ENCODE measurements at regions not wholly inside any gene's neighbourhood (a gene's known extent, or its start where the extent isn't known, plus 50 kb on each side); places are given as distances from the start of the nearest gene placed in this dataset.

DNA sequence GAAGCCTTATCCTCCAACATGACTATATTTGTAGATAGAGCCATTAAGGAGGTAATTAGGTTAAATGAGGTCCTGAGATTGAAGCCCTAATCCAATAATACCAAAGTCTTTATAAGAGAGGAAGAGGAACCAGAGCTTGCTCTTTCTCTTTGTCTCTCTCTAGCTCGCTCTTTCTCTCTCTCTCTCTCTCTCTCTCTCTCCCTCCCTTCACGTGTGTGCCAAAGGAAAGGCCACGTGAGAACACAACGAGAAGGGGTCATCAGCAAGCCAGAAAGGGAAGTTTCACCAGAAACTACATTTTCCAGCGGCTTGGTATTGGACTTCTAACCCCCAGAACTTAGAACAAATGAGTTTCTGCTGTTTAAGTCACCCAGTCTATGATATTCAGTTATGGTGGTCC, 1540.5 kb downstream of the C4orf33 start:
- ChIA-PET CTCF (no interaction called here), POLR2A (ENCODE audit: low non-redundant PET) (interaction anchor here (0.6 kb wide), 1 partner anchor 641 kb away, joined by 10 read pairs; no protein-coding TSS in a partner anchor)
- H3K27me3 ChIP-seq (replicated peaks; ENCODE audit: insufficient read depth, low read depth, low read length, poor library complexity), result no peaks in the 10 kb centered on the region
- intact Hi-C loops (cut with micrococcal nuclease; ENCODE audit: unreplicated experiment), result no loop called here
- H3K27ac ChIP-seq (ENCODE audit: low read depth, low read length, poor library complexity, severe bottlenecking), result no peak overlapping the region
- DNase-seq (ENCODE audit: low spot score), result no peak
- no peaks in the 10 kb centered on the region for H3K9me3 ChIP-seq (ENCODE audit: low read depth, low read length, poor library complexity, severe bottlenecking)
- BruUV-seq (replicated peaks), result no TSS peak
- H3K4me3 ChIP-seq (ENCODE audit: low read depth, low read length, poor library complexity, severe bottlenecking), result no peak overlapping the region
- H3K4me1 ChIP-seq (ENCODE audit: insufficient read depth, low read length, poor library complexity, severe bottlenecking), result no peaks in the 10 kb centered on the region
- TF ChIP-seq EZH2 (IDR thresholded peaks at IDR 0.05; ENCODE audit: borderline replicate concordance, low read depth, low read length, poor library complexity, severe bottlenecking), result no peak
- TF ChIP-seq, protein P1, sequence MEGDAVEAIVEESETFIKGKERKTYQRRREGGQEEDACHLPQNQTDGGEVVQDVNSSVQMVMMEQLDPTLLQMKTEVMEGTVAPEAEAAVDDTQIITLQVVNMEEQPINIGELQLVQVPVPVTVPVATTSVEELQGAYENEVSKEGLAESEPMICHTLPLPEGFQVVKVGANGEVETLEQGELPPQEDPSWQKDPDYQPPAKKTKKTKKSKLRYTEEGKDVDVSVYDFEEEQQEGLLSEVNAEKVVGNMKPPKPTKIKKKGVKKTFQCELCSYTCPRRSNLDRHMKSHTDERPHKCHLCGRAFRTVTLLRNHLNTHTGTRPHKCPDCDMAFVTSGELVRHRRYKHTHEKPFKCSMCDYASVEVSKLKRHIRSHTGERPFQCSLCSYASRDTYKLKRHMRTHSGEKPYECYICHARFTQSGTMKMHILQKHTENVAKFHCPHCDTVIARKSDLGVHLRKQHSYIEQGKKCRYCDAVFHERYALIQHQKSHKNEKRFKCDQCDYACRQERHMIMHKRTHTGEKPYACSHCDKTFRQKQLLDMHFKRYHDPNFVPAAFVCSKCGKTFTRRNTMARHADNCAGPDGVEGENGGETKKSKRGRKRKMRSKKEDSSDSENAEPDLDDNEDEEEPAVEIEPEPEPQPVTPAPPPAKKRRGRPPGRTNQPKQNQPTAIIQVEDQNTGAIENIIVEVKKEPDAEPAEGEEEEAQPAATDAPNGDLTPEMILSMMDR (conservative IDR thresholded peaks at IDR 0.05; ENCODE audit: low read depth, low read length), result no peak
- no peaks in the 10 kb centered on the region for H3K36me3 ChIP-seq (ENCODE audit: insufficient read depth, low read length, poor library complexity, severe bottlenecking)

DNA sequence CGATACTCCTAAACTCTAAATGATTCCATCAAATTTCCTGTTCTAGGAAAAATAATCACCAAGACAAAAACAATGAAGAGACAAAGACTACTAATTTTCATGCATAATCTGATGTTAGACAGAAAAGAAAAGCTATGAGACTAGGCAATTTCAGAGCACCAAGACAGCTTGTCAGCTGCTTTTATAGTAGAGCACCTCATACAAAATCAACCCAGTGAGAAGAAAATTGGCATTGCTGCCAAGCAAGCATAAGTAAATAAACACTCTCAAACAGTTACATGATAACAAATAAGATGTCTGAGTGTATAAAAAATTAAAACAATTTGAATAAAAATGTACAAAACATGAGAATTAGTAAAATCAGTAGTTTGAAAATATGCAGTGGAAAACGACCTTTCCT, 1544.6 kb downstream of the C4orf33 start:
- TF ChIP-seq, protein P1 (conservative IDR thresholded peaks at IDR 0.05; ENCODE audit: low read depth, low read length), result no peak
- no peak for TF ChIP-seq EZH2 (IDR thresholded peaks at IDR 0.05; ENCODE audit: borderline replicate concordance, low read depth, low read length, poor library complexity, severe bottlenecking)
- intact Hi-C loops (cut with micrococcal nuclease; ENCODE audit: unreplicated experiment), result no loop called here
- DNase-seq (ENCODE audit: low spot score), result no peak
- ChIA-PET CTCF (no interaction called here), POLR2A (ENCODE audit: low non-redundant PET) (no interaction called here)
- H3K27me3 ChIP-seq (replicated peaks; ENCODE audit: insufficient read depth, low read depth, low read length, poor library complexity), result no peaks in the 10 kb centered on the region
- H3K4me3 ChIP-seq (ENCODE audit: low read depth, low read length, poor library complexity, severe bottlenecking), result no peak overlapping the region
- H3K4me1 ChIP-seq (ENCODE audit: insufficient read depth, low read length, poor library complexity, severe bottlenecking), result no peaks in the 10 kb centered on the region
- no peaks in the 10 kb centered on the region for H3K9me3 ChIP-seq (ENCODE audit: low read depth, low read length, poor library complexity, severe bottlenecking)
- H3K27ac ChIP-seq (ENCODE audit: low read depth, low read length, poor library complexity, severe bottlenecking), result no peak overlapping the region
- BruUV-seq (replicated peaks), result no TSS peak
- no peaks in the 10 kb centered on the region for H3K36me3 ChIP-seq (ENCODE audit: insufficient read depth, low read length, poor library complexity, severe bottlenecking)

DNA sequence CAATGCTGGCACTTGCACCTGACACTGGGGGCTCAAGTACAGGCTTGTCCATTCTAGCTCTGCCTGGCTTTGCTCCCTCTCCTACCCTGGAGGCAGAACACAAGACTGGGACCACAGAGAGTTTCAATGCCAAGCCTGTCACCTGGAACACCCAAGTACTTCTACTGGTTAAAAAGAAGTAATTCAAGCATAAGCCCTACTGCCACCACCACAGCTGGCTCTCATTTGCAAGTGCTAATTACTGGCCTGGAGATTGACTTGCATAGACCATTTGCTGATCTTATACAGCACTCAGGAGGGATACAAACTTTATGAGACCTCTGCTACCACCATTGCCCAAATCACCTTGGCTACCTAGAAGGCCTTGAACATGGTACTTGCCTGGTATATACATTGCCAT, 1550.9 kb downstream of the C4orf33 start:
- BruUV-seq (replicated peaks), result no TSS peak
- ChIA-PET CTCF (no interaction called here), POLR2A (ENCODE audit: low non-redundant PET) (no interaction called here)
- Histone ChIP-seq H3K4me3 (ENCODE audit: low read depth, low read length, poor library complexity, severe bottlenecking) (no peak overlapping the region), H3K27me3 (replicated peaks; ENCODE audit: insufficient read depth, low read depth, low read length, poor library complexity) (no peaks in the 10 kb centered on the region), H3K4me1 (ENCODE audit: insufficient read depth, low read length, poor library complexity, severe bottlenecking) (no peaks in the 10 kb centered on the region), H3K9me3 (ENCODE audit: low read depth, low read length, poor library complexity, severe bottlenecking) (no peaks in the 10 kb centered on the region), H3K27ac (ENCODE audit: low read depth, low read length, poor library complexity, severe bottlenecking) (no peak overlapping the region), H3K36me3 (ENCODE audit: insufficient read depth, low read length, poor library complexity, severe bottlenecking) (no peaks in the 10 kb centered on the region)
- TF ChIP-seq, protein P1 (conservative IDR thresholded peaks at IDR 0.05; ENCODE audit: low read depth, low read length), result no peak
- TF ChIP-seq EZH2 (IDR thresholded peaks at IDR 0.05; ENCODE audit: borderline replicate concordance, low read depth, low read length, poor library complexity, severe bottlenecking), result no peak
- intact Hi-C loops (cut with micrococcal nuclease; ENCODE audit: unreplicated experiment), result no loop called here
- DNase-seq (ENCODE audit: low spot score), result no peak

All from A673 (cell line).